Midbrain (tissue), 1 donor: ENCODE measurements at regions not wholly inside any gene's neighbourhood (a gene's known extent, or its start where the extent isn't known, plus 50 kb on each side); places are given as distances from the start of the nearest gene placed in this dataset.
"Not testable (repeated sequence)": the region's sequence is repeated elsewhere in the genome, so short reads cannot be mapped to it uniquely, and the experiment has no call there.

Experiments
- DNase-seq: peaks from one replicate; lab custom pipeline; 2025; lab: John Stamatoyannopoulos, UW

- DNase-seq: no peak
These were observed 67.7 kb upstream of the IRAK1BP1 start for GRCh38 chr6:78799682-78800081.

GRCh38 chr6:78806792-78807191 lies 60.6 kb upstream of the IRAK1BP1 start:
- not testable (repeated sequence) for DNase-seq

- not testable (repeated sequence) for DNase-seq
These were observed 59.5 kb upstream of the IRAK1BP1 start for GRCh38 chr6:78807655-78808355.

GRCh38 chr6:78808356-78808891 lies 58.9 kb upstream of the IRAK1BP1 start:
- DNase-seq: no peak

- no peak for DNase-seq
These were observed 58.4 kb upstream of the IRAK1BP1 start for GRCh38 chr6:78808933-78809332.

GRCh38 chr6:78810146-78810545 lies 57.2 kb upstream of the IRAK1BP1 start:
- peak; percentile 15 for DNase-seq

GRCh38 chr6:78810698-78811097 lies 56.7 kb upstream of the IRAK1BP1 start:
- no peak for DNase-seq
